HCT116 (cell line): ENCODE measurements at regions not wholly inside any gene's neighbourhood (a gene's known extent, or its start where the extent isn't known, plus 50 kb on each side); places are given as distances from the start of the nearest gene placed in this dataset.

Experiments used
- ATAC-seq: fragments of 200-7000 bp; cut with Tn5 transposase; 2 replicates; pipeline ENCODE4 v1.9.1; 2020; ENCODE audit warnings: mild to moderate bottlenecking, moderate library complexity
- BruUV-seq: library from RNA; stranded (reverse); fragments of 400-500 nt; replicated peaks from 2 replicates; lab custom pipeline; 2021; lab: Mats Ljungman, UMichigan
- CTCF ChIA-PET: fragments of 300-600 bp; sonication (Branson Sonifier 250); formaldehyde crosslinking; loops from one replicate; lab custom pipeline; 2021; ENCODE audit warnings: antibody characterized with exemption; lab: Charles Lee
- POLR2A ChIA-PET: fragments of 300-600, 350-600 bp; sonication (Branson Sonifier 250); formaldehyde crosslinking; loops from one replicate; lab custom pipeline; 2021; ENCODE audit warnings: antibody characterized with exemption; lab: Charles Lee
- RAD21 ChIA-PET, 2 experiments: fragments of 300-600 bp; sonication (Branson Sonifier 250); formaldehyde crosslinking; loops; one replicate each; lab custom pipeline; 2023; ENCODE audit warnings: low total read pairs in 2 of 2; ENCODE audit not compliant: uncharacterized antibody in 2 of 2, unreplicated experiment in 2 of 2, low non-redundant PET in 1 of 2; lab: Charles Lee
- DNase-seq: peaks from one replicate; pipeline ENCODE4 v3.0.0-alpha.2; 2010; ENCODE audit warnings: low read depth, low spot score
- H2AFZ ChIP-seq: fragments of 200-600 bp; shearing (Covaris generic), sonication (generic); 2 replicates; pipeline ENCODE4 v1.6.1; 2017; ENCODE audit warnings: low read depth, mixed run types, mixed read lengths, antibody characterized with exemption, low read length; ENCODE audit not compliant: poor library complexity, severe bottlenecking
- H3K27ac ChIP-seq: 2 replicates; pipeline ENCODE4 v1.5.1; 2012; ENCODE audit warnings: low read depth, low read length
- H3K27me3 ChIP-seq: fragments of 200-600 bp; sonication (generic); 2 replicates; pipeline ENCODE4 v1.6.1; 2016; ENCODE audit warnings: mixed run types, low read length, mixed read lengths; ENCODE audit not compliant: insufficient read depth
- H3K36me3 ChIP-seq, 2 experiments: fragments of 200-500 bp in 1 of 2; fragments of 200-600 bp in 1 of 2; sonication (Bioruptor generic) in 1 of 2; sonication (generic) in 1 of 2; 2 replicates each; pipeline versions ENCODE4 v1.5.1 to v1.6.1; 2014 to 2016; ENCODE audit warnings: low read length in 2 of 2, inconsistent platforms in 1 of 2, mixed read lengths in 1 of 2, mixed run types in 1 of 2; ENCODE audit not compliant: insufficient read depth in 2 of 2, control insufficient read depth in 1 of 2
- H3K4me1 ChIP-seq, 2 experiments: fragments of 200-600 bp in 1 of 2; sonication (generic) in 1 of 2; 2 replicates each; pipeline versions ENCODE4 v1.5.1 to v1.6.1; 2012 to 2017; ENCODE audit warnings: low read length in 2 of 2, inconsistent platforms in 1 of 2, mild to moderate bottlenecking in 1 of 2, mixed read lengths in 1 of 2, mixed run types in 1 of 2, moderate library complexity in 1 of 2; ENCODE audit not compliant: insufficient read depth in 2 of 2, control insufficient read depth in 1 of 2
- H3K4me2 ChIP-seq: fragments of 200-600 bp; sonication (generic); 2 replicates; pipeline ENCODE4 v1.6.1; 2017; ENCODE audit warnings: mixed run types, low read length, mixed read lengths
- H3K4me3 ChIP-seq, 2 experiments: fragments of 200-600 bp in 1 of 2; sonication (generic) in 1 of 2; replicated peaks in 1 of 2; 2 replicates each; pipeline ENCODE4 v1.5.1; 2011 to 2016; ENCODE audit warnings: low read length in 2 of 2, control low read depth in 1 of 2, low read depth in 1 of 2, mild to moderate bottlenecking in 1 of 2, mixed read lengths in 1 of 2, mixed run types in 1 of 2
- H3K79me2 ChIP-seq: fragments of 200-600 bp; sonication (generic); 2 replicates; pipeline ENCODE4 v1.6.1; 2017; ENCODE audit warnings: mild to moderate bottlenecking, mixed run types, low read length, moderate library complexity, mixed read lengths; ENCODE audit not compliant: insufficient read depth
- H3K9ac ChIP-seq: fragments of 200-600 bp; sonication (generic); 2 replicates; pipeline ENCODE4 v1.6.1; 2016; ENCODE audit warnings: low read length, mixed read lengths
- H3K9me2 ChIP-seq: fragments of 200-600 bp; sonication (generic), shearing (Covaris generic); 2 replicates; pipeline ENCODE4 v1.6.1; 2017; ENCODE audit warnings: mixed run types, mild to moderate bottlenecking, moderate library complexity; ENCODE audit not compliant: insufficient read depth
- H3K9me3 ChIP-seq, 2 experiments: fragments of 200-500 bp in 1 of 2; fragments of 200-600 bp in 1 of 2; sonication (Bioruptor generic) in 1 of 2; sonication (generic) in 1 of 2; 2 replicates each; pipeline ENCODE4 v1.6.1; 2014 to 2017; ENCODE audit warnings: low read length in 2 of 2, mixed read lengths in 2 of 2, inconsistent platforms in 1 of 2, low read depth in 1 of 2, mild to moderate bottlenecking in 1 of 2, mixed run types in 1 of 2, moderate library complexity in 1 of 2; ENCODE audit not compliant: control insufficient read depth in 1 of 2, insufficient read depth in 1 of 2
- H4K20me1 ChIP-seq: fragments of 200-600 bp; sonication (generic), shearing (Covaris generic); 2 replicates; pipeline ENCODE4 v1.6.1; 2017; ENCODE audit warnings: mixed run types, mild to moderate bottlenecking, moderate library complexity; ENCODE audit not compliant: insufficient read depth
- CBX3 ChIP-seq: IDR thresholded peaks from 2 replicates; pipeline ENCODE4 v1.6.1; 2012; ENCODE audit warnings: low read depth
- EGR1 ChIP-seq: IDR thresholded peaks from 2 replicates; pipeline ENCODE4 v1.6.1; 2012; ENCODE audit warnings: low read depth
- ELF1 ChIP-seq: IDR thresholded peaks from 2 replicates; pipeline ENCODE4 v1.6.1; 2012; ENCODE audit warnings: low read depth, borderline replicate concordance
- EZH2phosphoT487 ChIP-seq: fragments of 200-600 bp; IDR thresholded peaks from 2 replicates; pipeline ENCODE4 v1.6.1; 2018; ENCODE audit warnings: antibody characterized with exemption, borderline replicate concordance
- JUND ChIP-seq: IDR thresholded peaks from 2 replicates; pipeline ENCODE4 v1.6.1; 2012
- POLR2AphosphoS5 ChIP-seq: IDR thresholded peaks from 2 replicates; pipeline ENCODE4 v1.6.1; 2011; ENCODE audit warnings: mild to moderate bottlenecking, low read depth, low read length, moderate library complexity
- RAD21 ChIP-seq: IDR thresholded peaks from 2 replicates; pipeline ENCODE4 v1.6.1; 2012; ENCODE audit warnings: low read depth, mild to moderate bottlenecking
- SIN3A ChIP-seq: IDR thresholded peaks from 2 replicates; pipeline ENCODE4 v1.6.1; 2012; ENCODE audit warnings: low read depth
- SP1 ChIP-seq: IDR thresholded peaks from 2 replicates; pipeline ENCODE4 v1.6.1; 2012; ENCODE audit warnings: low read depth
- SRF ChIP-seq: IDR thresholded peaks from 2 replicates; pipeline ENCODE4 v1.6.1; 2012; ENCODE audit warnings: low read depth
- YY1 ChIP-seq: IDR thresholded peaks from 2 replicates; pipeline ENCODE4 v1.6.1; 2011; ENCODE audit warnings: low read length, low read depth, moderate library complexity, mild to moderate bottlenecking; ENCODE audit not compliant: insufficient replicate concordance; ENCODE audit errors: extremely low read depth
- ZFX ChIP-seq: fragments of 450-650 bp; IDR thresholded peaks from 2 replicates; pipeline ENCODE4 v1.6.1; 2017
- ZNF274 ChIP-seq: fragments of 200-500 bp; sonication (Bioruptor generic); IDR thresholded peaks from 2 replicates; pipeline ENCODE4 v1.6.1; 2014; ENCODE audit warnings: mild to moderate bottlenecking, low read depth, low read length, inconsistent platforms
- intact Hi-C: fragments of 100-400 bp; cut with micrococcal nuclease; formaldehyde crosslinking; loops from 2 replicates; pipeline ENCODE4 v1.10.0; 2022
- TF ChIP-seq, protein P1 (sequence below): IDR thresholded peaks from 2 replicates; pipeline ENCODE4 v1.6.1; 2011; ENCODE audit warnings: mild to moderate bottlenecking, low read length, moderate library complexity; ENCODE audit not compliant: insufficient replicate concordance; ENCODE audit errors: extremely low read depth
- TF ChIP-seq, protein P2 (sequence below): IDR thresholded peaks from 2 replicates; pipeline ENCODE4 v1.6.1; 2012

DNA sequence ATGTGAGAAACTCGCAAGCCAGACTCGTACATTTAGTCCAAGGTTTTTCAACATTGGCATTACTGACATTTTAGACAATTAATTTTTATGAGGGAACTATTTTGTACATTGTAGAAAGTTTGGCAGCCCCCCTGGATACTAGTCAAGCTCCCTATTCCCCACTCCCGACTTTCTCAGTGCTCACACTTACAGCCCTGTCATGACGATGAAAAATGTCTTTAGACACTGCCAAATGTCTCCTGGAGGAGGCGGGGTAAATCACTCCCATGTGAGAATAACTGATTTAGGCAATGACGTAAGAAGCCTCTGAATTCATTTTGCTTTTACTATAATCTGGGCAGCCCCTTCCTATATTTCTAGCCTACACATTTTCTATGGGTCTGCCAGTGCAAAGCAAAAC lies 535.8 kb upstream of the KLHL1 start:
- Histone ChIP-seq H3K9me3 (0 out of 4 replicates have a peak, but pooled peaks cover 0 to 4% of the 10 kb centered on the region in 2 experiments), H2AFZ (no peak overlapping the region), H3K79me2 (no peaks in the 10 kb centered on the region), H3K36me3 (no peaks in the 10 kb centered on the region), H4K20me1 (no peaks in the 10 kb centered on the region), H3K27me3 (no peaks in the 10 kb centered on the region), H3K4me3 (no peak overlapping the region), H3K9ac (no peak overlapping the region), H3K9me2 (no peaks in the 10 kb centered on the region), H3K4me1 (no peaks in the 10 kb centered on the region), H3K4me2 (no peak overlapping the region), H3K27ac (no peak overlapping the region)
- ChIA-PET CTCF (no interaction called here), POLR2A (no interaction called here), RAD21 (no interaction called here)
- no peak for ATAC-seq
- intact Hi-C loops, result no loop called here
- TF ChIP-seq ELF1 (no peak), SP1 (no peak), YY1 (no peak), RAD21 (no peak), EGR1 (no peak), JUND (no peak), POLR2AphosphoS5 (no peak)
- TF ChIP-seq, protein P1, sequence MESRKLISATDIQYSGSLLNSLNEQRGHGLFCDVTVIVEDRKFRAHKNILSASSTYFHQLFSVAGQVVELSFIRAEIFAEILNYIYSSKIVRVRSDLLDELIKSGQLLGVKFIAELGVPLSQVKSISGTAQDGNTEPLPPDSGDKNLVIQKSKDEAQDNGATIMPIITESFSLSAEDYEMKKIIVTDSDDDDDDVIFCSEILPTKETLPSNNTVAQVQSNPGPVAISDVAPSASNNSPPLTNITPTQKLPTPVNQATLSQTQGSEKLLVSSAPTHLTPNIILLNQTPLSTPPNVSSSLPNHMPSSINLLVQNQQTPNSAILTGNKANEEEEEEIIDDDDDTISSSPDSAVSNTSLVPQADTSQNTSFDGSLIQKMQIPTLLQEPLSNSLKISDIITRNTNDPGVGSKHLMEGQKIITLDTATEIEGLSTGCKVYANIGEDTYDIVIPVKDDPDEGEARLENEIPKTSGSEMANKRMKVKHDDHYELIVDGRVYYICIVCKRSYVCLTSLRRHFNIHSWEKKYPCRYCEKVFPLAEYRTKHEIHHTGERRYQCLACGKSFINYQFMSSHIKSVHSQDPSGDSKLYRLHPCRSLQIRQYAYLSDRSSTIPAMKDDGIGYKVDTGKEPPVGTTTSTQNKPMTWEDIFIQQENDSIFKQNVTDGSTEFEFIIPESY, result no peak
- TF ChIP-seq, protein P2, sequence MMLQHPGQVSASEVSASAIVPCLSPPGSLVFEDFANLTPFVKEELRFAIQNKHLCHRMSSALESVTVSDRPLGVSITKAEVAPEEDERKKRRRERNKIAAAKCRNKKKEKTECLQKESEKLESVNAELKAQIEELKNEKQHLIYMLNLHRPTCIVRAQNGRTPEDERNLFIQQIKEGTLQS, result no peak
- no peak for DNase-seq
- no TSS peak for BruUV-seq

DNA sequence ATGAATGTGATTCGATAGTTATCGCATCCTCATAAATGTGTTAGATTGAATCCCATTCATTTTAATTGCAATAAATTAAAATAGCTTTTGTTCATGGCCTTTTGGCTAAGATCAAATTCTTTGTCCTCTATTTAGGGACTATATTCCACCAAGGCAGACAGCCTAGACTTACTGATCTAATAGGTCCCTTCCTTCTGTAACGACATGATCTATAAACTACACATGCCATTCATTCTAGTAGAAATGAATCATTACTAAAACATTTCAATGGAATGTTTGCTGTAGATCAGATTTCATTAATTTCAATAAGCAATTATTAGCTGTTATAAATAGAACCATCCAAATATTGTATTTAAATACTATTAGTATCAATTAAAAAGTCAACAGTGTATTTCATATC lies 526.6 kb upstream of the KLHL1 start:
- ChIA-PET CTCF (no interaction called here), RAD21 (no interaction called here)
- no peak overlapping the region for H3K9ac ChIP-seq
- no TSS peak for BruUV-seq
- H3K9me3 ChIP-seq, result no peaks in the 10 kb centered on the region
- ATAC-seq (no peak), DNase-seq (no peak)
- no peak overlapping the region for H2AFZ ChIP-seq
- H4K20me1 ChIP-seq, result no peaks in the 10 kb centered on the region
- no peaks in the 10 kb centered on the region for H3K27me3 ChIP-seq
- H3K36me3 ChIP-seq, result no peaks in the 10 kb centered on the region
- no peaks in the 10 kb centered on the region for H3K4me1 ChIP-seq
- H3K4me3 ChIP-seq, result no peak overlapping the region
- no peak overlapping the region for H3K4me2 ChIP-seq
- TF ChIP-seq EGR1, result no peak
- no peak for TF ChIP-seq EZH2phosphoT487
- TF ChIP-seq, protein P1, result no peak
- TF ChIP-seq CBX3, result no peak
- TF ChIP-seq ELF1, result no peak
- TF ChIP-seq SP1, result no peak
- TF ChIP-seq ZFX, result no peak
- no peak for TF ChIP-seq SIN3A
- TF ChIP-seq, protein P2, result no peak
- no peak for TF ChIP-seq JUND
- no peak for TF ChIP-seq SRF
- no peak for TF ChIP-seq ZNF274
- TF ChIP-seq, all 23 proteins: peak for 0
- POLR2A ChIA-PET, result no interaction called here
- intact Hi-C loops, result no loop called here
- Histone ChIP-seq H3K9me2 (no peaks in the 10 kb centered on the region), H3K27ac (no peak overlapping the region), H3K79me2 (no peaks in the 10 kb centered on the region)
